Heart right ventricle (tissue), 16 donors: ENCODE measurements at regions not wholly inside any gene's neighbourhood (a gene's known extent, or its start where the extent isn't known, plus 50 kb on each side); places are given as distances from the start of the nearest gene placed in this dataset.

ENCODE experiments used
- ATAC-seq, 8 donors: fragments of 200-7000 bp; cut with Tn5 transposase; one replicate each; pipeline ENCODE4 v1.9.1; 2020; ENCODE audit warnings: mild to moderate bottlenecking in 8 of 8, moderate library complexity in 8 of 8, moderate number of reproducible peaks in 1 of 8
- DNase-seq, 2 donors: peaks; one replicate each; pipeline ENCODE4 v3.0.0-alpha.2; 2020
- H3K27ac ChIP-seq, 10 donors: fragments of 200-600 bp; sonication (generic) in 2 of 10; one replicate each; pipeline versions ENCODE4 v1.5.0 to v1.8.0; 2020 to 2022; ENCODE audit warnings: mild to moderate bottlenecking in 3 of 10
- H3K27me3 ChIP-seq, 7 donors: fragments of 200-600 bp; one replicate each; pipeline ENCODE4 v1.8.0; 2021 to 2022; ENCODE audit warnings: mild to moderate bottlenecking in 2 of 7
- H3K36me3 ChIP-seq, 9 donors: fragments of 200-600 bp; sonication (generic) in 1 of 9; one replicate each; pipeline versions ENCODE4 v1.5.0 to v1.8.0; 2020 to 2022; ENCODE audit warnings: mild to moderate bottlenecking in 2 of 9
- H3K4me1 ChIP-seq, 9 donors: fragments of 200-600 bp; sonication (generic) in 1 of 9; one replicate each; pipeline versions ENCODE4 v1.5.0 to v1.8.0; 2020 to 2022; ENCODE audit warnings: mild to moderate bottlenecking in 4 of 9
- H3K4me3 ChIP-seq, 10 donors: fragments of 200-600 bp; sonication (generic) in 2 of 10; one replicate each; pipeline versions ENCODE4 v1.5.0 to v1.8.0; 2020 to 2022; ENCODE audit warnings: mild to moderate bottlenecking in 7 of 10, moderate library complexity in 2 of 10
- H3K9me3 ChIP-seq, 11 donors: fragments of 200-600 bp in 10 of 11; sonication (generic) in 2 of 11; one replicate each; pipeline versions ENCODE4 v1.5.0 to v1.8.0; 2013 to 2022; ENCODE audit warnings: mild to moderate bottlenecking in 2 of 11, control low read depth in 1 of 11, moderate library complexity in 1 of 11
- WGBS, 2 donors: extraction: QIAGEN DNeasy Blood & Tissue Kit; methylation state at CpG; one replicate each; pipeline ENCODE4 v1.1.7; 2013; ENCODE audit warnings: inconsistent platforms in 1 of 2; 5-methylcytosine and 5-hydroxymethylcytosine counted together
- intact Hi-C, 10 donors: fragments of 100-400 bp; cut with DNase I; formaldehyde crosslinking; loops; one replicate each; pipeline versions ENCODE4 v1.11.1 to v1.14.2; 2022
- TF ChIP-seq, protein P1 (sequence below), 9 donors: fragments of 200-600 bp; sonication (generic) in 2 of 9; IDR thresholded peaks; one replicate each; pipeline versions ENCODE4 v1.5.0 to v1.8.0; 2021 to 2022; ENCODE audit warnings: antibody characterized with exemption in 9 of 9, mild to moderate bottlenecking in 5 of 9, moderate library complexity in 1 of 9
- donor health status: Arrhythmogenic right ventricular cardiomyopathy.
- donor health status: ischemic (EF 13 %, LVEDD 7.1; RV severe dilation, severe dysfunction).
- donor health status: healthy with polysubstance abuse.
- donor health status: DM: no; HTN: yes; CAD: no.
- donor health status: DM: no; HTN: no; CAD: no.
- donor health status: ischemic (EF 25% LVEDD 6.9; RV normal size, moderate dysfunction).
- donor health status: ischemic (EF 25% LVEDD 5.7; RV mildly dilated, moderate dysfunction).
- donor health status: healthy.
- donor health status: DM: yes; HTN: yes; CAD: no.
- donor health status: Ischemic cardiomyopathy.
- donor health status: ischemic (EF 35%, LVEDD 5.7; RV mildly dilated, moderate dysfunction).
- donor health status: nonischemic (EF 11% LVEDD 7.7; RV severe dilation, severe dysfunction).
- donor health status: DM: yes; HTN: yes; CAD: no.
- donor health status: PGD.
- donor health status: ischemic (EF 29% LVEDD 5.4; RV normal size, mild dysfunction).
- donor health status: nonischemic (EF 23%, LVEDD 6.1; RV moderate dilation, normal function).

GRCh38 chr18:2089396-2089795, 481.9 kb downstream of the METTL4 start:
- intact Hi-C loops, result loop anchor here in 2 of 10 donors (10.0 kb wide), 2 partner anchors 65 to 505 kb away; no protein-coding TSS in a partner anchor
- Histone ChIP-seq H3K27ac (no peak overlapping the region), H3K4me3 (no peak overlapping the region), H3K4me1 (peaks cover 0 to 15% (median 7%) of the 10 kb centered on the region in 9 donors), H3K36me3 (no peaks in the 10 kb centered on the region), H3K9me3 (no peaks in the 10 kb centered on the region), H3K27me3 (no peaks in the 10 kb centered on the region)
- TF ChIP-seq, protein P1, sequence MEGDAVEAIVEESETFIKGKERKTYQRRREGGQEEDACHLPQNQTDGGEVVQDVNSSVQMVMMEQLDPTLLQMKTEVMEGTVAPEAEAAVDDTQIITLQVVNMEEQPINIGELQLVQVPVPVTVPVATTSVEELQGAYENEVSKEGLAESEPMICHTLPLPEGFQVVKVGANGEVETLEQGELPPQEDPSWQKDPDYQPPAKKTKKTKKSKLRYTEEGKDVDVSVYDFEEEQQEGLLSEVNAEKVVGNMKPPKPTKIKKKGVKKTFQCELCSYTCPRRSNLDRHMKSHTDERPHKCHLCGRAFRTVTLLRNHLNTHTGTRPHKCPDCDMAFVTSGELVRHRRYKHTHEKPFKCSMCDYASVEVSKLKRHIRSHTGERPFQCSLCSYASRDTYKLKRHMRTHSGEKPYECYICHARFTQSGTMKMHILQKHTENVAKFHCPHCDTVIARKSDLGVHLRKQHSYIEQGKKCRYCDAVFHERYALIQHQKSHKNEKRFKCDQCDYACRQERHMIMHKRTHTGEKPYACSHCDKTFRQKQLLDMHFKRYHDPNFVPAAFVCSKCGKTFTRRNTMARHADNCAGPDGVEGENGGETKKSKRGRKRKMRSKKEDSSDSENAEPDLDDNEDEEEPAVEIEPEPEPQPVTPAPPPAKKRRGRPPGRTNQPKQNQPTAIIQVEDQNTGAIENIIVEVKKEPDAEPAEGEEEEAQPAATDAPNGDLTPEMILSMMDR (IDR thresholded peaks at IDR 0.05), result no peak
- DNase-seq (no peak), ATAC-seq (no peak)
- 51 to 74% methylated on average over 2 of the region's 2 CpGs for WGBS, 2 donors

DNA sequence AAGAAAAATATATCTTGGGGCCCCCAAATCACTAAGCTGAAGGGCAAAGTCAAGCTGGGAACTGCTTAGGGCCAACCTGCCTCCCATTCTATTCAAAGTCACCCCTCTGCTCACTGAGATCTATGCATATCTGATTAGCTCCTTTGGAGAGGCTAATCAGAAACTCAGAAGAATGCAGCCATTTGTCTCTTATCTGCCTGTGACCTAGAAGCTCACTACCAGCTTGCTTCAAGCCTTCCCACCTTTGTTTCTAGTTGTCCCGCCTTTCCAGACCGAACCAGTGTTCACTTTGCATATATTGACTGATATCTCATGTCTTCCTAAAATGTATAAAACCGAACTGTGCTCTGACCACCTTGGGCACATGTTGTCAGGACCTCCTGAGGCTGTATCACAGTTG, 479.4 kb downstream of the METTL4 start:
- H3K27me3 ChIP-seq, result no peaks in the 10 kb centered on the region
- TF ChIP-seq, protein P1 (IDR thresholded peaks at IDR 0.05), result no peak
- no peak for ATAC-seq
- H3K27ac ChIP-seq, result no peak overlapping the region
- no peaks in the 10 kb centered on the region for H3K36me3 ChIP-seq
- intact Hi-C loops, result no loop called here
- peaks cover 0 to 15% (median 7%) of the 10 kb centered on the region in 9 donors for H3K4me1 ChIP-seq
- no peaks in the 10 kb centered on the region for H3K9me3 ChIP-seq
- DNase-seq, result no peak
- no peak overlapping the region for H3K4me3 ChIP-seq
- 66 to 80% methylated on average over 3 of the region's 3 CpGs for WGBS, 2 donors

DNA sequence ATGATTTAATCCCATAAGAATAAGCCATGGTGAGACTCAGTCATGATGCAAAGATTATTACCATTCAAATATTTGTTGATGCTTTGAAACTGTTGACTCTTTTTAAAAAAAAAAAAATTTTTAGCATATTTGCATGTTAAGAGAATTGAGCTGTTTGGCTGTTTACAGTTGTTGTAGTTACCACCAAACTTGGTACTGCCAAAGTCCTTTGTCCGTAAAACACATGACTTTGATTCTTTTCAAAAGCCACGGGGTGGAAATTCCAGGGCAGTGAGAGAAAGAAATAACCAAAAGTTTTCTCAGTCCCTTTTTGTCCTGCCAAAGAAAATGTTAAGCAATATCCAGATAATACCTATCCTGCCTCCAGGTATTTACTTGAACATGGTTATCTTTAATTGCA, 474.8 kb downstream of the METTL4 start:
- Histone ChIP-seq H3K36me3 (no peaks in the 10 kb centered on the region), H3K4me3 (no peak overlapping the region), H3K9me3 (peaks cover 0 to 15% (median 0%) of the 10 kb centered on the region in 11 donors), H3K27ac (no peak overlapping the region), H3K27me3 (no peaks in the 10 kb centered on the region), H3K4me1 (no peaks in the 10 kb centered on the region)
- TF ChIP-seq, protein P1 (IDR thresholded peaks at IDR 0.05), result no peak
- intact Hi-C loops, result no loop called here
- DNase-seq, result no peak
- WGBS, 2 donors, result 67 to 77% methylated on average over 2 of the region's 2 CpGs
- ATAC-seq, result no peak

- ATAC-seq, result no peak
Observed at GRCh38 chr18:2100694-2101213, 470.6 kb downstream of the METTL4 start.

More at GRCh38 chr18:2100694-2101213, 470.6 kb downstream of the METTL4 start:
- Histone ChIP-seq H3K27me3 (no peaks in the 10 kb centered on the region), H3K36me3 (no peaks in the 10 kb centered on the region), H3K4me1 (no peaks in the 10 kb centered on the region), H3K4me3 (no peak overlapping the region), H3K9me3 (peaks cover 0 to 15% (median 0%) of the 10 kb centered on the region in 11 donors), H3K27ac (no peak overlapping the region)
- TF ChIP-seq, protein P1 (IDR thresholded peaks at IDR 0.05), result no peak
- WGBS, 2 donors, result 57 to 68% methylated on average over 1 of the region's 1 CpG
- intact Hi-C loops, result loop anchor here in 7 of 10 donors (5.0 to 10.0 kb wide), 5 partner anchors 122 to 516 kb away; no protein-coding TSS in a partner anchor
- no peak for DNase-seq
